Glomerular visceral epithelial cell (primary cell): ENCODE measurements at regions not wholly inside any gene's neighbourhood (a gene's known extent, or its start where the extent isn't known, plus 50 kb on each side); places are given as distances from the start of the nearest gene placed in this dataset.
"Not testable (repeated sequence)": the region's sequence is repeated elsewhere in the genome, so short reads cannot be mapped to it uniquely, and the experiment has no call there.

ENCODE experiments used
- DNase-seq: peaks from one replicate; pipeline ENCODE4 v3.0.0-alpha.2; 2016; ENCODE audit errors: extremely low spot score

DNA sequence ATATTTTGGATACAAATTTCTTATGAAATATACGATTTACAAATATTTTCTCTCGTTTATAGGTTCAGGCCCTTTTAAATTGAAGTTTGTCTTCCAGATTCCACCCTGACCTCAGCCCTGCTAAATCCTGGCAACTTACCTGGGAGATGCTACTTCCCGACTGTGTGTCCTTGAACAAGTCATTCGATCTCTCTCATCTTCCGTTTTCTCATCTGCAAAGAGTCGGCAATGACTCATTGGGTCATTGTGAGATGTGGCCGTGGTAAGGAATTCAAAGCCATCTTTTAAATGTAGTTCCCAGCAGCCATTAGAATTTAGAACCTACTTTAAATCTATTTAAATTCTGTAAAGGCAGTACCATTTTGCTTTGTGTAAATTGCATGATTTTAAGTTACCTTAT lies 72.5 kb downstream of the LHX2 start:
- no peak for DNase-seq

DNA sequence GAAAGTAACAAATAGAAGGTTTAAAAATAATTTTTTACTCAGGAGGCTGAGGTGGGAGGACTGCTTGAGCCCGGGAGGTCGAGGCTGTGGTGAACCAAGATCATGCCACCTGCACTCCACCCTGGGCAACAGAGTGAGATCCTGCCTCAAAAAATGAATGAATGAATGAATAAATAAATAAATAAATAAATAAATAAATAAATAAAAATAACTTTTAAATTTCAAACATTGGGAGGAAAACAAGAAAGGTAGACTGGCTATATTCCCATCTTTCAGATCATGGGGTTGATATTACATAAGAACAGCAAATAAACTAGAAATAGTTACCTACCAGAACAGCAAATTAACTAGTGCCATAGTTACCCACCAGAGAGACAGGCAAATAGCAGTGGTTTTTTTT lies 75.7 kb downstream of the LHX2 start:
- no peak for DNase-seq

DNA sequence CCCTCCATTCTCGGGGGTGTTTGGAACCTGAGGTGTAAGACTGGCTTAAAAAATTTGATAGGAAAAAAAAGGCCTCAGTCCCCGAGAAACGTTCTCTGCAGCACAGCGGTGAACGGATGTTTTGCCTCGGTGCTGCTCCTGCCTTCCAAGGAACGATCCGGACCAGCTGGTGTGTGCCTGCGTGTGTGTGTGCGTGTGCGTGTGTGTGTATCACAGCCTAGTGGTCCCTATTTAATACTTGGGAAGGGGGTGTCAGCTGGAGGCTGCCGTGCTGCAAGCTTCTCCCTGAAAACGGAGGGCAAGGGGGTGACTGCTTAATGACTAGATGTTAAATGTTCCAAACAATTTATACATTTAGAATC lies 76.9 kb downstream of the LHX2 start:
- DNase-seq: no peak

DNA sequence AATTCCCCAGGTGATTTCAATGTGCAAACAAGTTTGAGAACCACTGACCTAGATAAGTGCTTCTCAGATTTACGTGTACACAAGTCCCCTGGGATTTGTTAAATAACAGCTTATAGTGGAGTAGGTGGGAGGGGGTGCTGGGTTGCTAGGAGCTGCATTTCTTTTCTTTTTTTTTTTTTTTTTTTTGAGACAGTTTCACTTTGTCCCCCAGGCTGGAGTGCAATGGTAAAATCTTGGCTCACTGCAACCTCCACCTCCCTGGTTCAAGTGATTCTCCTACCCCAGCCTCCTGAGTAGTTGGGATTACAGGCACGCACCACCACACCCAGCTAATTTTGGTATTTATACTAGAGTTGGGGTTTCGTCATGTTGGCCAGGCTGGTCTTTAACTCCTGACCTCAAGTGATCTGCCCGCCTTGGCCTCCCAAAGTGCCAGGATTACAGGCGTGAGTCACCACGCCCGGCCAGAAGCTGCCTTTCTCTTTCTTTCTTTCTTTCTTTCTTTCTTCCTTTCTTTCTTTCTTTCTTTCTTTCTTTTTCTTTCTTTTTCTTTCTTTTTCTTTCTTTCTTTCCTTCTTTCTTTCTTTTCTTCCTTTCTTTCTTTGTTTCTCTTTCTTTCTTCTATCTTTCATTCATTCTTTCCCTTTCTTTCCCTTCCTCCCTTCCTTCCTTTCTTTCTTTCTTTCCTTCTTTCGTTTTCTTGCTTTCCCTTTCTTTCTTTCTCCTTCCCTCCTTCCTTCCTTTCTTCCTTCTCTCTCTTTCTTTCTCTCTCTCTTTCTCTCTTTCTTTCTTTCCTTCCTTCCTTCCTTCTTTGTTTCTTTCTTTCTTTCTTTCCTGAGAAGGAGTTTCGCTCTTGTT lies 78.3 kb downstream of the LHX2 start:
- DNase-seq: not testable (repeated sequence)

DNA sequence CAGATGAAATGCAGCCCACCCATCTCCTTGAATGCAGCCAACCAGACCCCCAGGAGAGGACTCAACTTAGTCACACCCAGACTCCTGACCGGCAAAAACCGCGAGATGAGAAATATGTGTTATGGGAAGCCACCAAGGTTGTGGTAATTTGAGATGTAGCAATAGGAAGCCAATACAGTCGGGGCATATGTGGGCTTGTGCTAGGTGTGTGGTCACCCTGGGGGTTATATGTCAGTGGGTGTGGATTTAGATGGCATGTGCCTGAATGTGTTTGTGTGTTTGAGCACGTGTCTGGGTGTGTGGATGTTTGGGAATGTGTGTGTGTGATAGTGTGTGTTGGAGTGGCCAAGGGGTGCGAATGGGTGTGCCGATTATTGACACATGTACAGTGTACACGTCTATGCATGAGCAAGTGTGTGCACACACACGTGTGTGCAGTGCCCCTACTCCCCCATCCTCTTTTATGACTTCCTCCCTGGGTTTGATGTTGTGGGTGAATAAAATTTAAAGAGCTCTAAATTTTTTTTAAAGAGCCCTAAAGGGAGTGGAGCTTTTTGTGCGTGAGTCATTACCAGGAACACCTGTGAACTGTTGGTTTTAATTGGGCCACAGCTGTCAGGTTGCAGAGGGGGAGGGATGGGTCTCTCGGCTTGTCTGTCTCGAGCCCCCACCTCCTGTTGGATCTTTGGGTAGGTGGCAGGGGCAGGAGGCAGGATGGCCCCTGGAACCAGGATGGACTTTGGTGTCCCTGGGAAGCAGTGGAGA lies 86.8 kb downstream of the LHX2 start:
- DNase-seq: no peak

DNA sequence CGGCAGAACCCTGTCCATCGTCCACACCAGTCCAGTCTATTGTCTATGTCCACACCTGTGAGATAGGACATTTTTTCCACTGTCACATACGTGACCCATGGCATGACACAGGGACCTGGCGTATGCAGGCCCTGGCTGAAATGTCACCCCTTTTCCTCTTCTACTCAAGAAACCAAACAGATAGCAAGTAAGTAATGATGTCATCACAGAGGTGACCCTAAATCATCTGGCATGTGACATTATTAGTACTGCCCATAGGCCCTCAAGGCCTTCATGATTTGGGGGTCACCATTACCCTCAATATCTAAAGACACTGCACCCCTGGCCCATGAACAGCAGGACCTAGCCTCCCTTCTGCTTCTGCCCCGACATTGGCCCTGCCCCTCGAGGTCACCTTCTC lies 88.3 kb downstream of the LHX2 start:
- DNase-seq: no peak

- no peak for DNase-seq
These were observed 89.8 kb downstream of the LHX2 start for GRCh38 chr9:124101215-124101968.

GRCh38 chr9:124101969-124102345 lies 90.4 kb downstream of the LHX2 start:
- no peak for DNase-seq

DNA sequence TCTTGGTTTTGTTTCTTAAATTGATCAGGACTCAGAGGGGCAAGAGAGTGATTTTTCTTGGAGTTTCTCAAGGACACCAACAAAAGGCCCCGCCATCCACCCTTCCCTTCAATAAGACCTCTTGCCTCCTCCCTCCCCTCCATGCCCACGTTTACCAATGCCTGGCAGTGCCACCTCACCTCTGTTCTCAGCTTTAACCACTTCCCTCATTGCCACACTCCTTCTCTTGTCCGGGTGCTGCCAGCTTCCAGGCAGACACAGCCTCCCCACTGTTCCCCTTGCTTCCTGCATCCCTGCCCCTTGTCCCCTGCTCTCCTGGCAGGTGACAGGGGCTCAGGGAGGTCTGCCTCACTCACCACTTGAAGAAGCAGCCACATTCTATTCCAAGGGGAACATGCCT lies 90.8 kb downstream of the LHX2 start:
- DNase-seq: no peak

DNA sequence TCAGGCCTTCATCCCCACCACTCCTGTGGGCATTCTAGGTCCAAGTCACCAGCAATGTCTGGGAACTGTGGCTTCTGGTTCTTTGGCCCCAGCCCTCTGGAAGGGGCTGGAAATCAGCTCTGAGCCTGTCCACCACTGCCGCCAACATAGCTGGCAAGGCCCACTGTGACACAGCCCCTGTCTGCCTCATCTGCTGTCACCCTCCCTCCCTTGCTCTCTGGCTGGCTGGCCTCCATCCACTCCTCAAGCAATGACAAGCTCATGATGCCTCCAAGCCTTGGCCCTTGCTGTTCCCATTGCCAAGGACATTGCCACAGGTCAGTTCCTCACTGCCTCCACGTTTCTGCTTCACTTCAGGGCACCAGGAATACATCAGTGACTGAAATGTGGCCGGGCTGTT lies 93.7 kb downstream of the LHX2 start:
- no peak for DNase-seq

DNA sequence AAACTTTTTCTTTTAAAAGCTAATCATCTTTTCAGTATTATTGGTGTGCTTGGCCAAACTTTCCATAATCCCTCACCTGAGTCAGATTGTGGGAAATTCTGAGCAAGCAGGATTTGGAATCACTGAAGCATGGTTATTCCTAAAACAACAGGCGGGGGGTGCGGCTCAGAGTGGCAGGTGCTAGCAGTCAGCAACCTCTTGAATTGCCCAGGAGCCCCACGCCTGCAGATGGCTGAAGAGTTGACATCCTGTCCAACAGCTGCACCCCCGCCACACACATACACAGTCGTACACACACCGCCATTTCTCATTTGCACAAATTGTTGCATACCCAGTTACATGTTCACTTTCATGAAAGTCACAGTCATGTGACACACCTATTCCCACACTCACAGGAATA lies 96.6 kb downstream of the LHX2 start:
- DNase-seq: no peak

GRCh38 chr9:124110307-124110915 lies 98.8 kb downstream of the LHX2 start:
- peak; percentile 40 for DNase-seq

- no peak for DNase-seq
These were observed 105.3 kb downstream of the LHX2 start for GRCh38 chr9:124116683-124117363.

- DNase-seq: no peak
These were observed 107.3 kb downstream of the LHX2 start for GRCh38 chr9:124118894-124119293.

DNA sequence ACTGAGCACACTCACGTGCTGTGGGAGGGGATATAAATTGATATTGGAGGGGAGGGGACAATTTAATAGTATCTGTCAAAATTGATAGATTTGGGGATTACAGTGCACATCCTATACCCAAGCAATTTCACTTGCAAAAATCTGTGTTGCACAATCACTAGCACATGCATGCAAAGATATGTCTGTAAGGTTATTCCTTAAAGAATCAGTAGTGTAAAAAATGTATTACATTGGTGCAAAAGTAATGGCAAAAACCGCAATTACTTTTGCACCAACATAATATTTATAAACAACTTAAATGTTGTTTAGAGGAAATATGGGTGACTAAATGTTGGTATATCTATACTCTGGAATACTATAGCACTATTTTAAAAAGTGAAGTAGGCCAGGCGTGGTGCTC lies 108.7 kb downstream of the LHX2 start:
- no peak for DNase-seq

GRCh38 chr9:124121725-124122124 lies 110.2 kb downstream of the LHX2 start:
- DNase-seq: no peak

GRCh38 chr9:124122321-124122720 lies 110.8 kb downstream of the LHX2 start:
- DNase-seq: no peak

DNA sequence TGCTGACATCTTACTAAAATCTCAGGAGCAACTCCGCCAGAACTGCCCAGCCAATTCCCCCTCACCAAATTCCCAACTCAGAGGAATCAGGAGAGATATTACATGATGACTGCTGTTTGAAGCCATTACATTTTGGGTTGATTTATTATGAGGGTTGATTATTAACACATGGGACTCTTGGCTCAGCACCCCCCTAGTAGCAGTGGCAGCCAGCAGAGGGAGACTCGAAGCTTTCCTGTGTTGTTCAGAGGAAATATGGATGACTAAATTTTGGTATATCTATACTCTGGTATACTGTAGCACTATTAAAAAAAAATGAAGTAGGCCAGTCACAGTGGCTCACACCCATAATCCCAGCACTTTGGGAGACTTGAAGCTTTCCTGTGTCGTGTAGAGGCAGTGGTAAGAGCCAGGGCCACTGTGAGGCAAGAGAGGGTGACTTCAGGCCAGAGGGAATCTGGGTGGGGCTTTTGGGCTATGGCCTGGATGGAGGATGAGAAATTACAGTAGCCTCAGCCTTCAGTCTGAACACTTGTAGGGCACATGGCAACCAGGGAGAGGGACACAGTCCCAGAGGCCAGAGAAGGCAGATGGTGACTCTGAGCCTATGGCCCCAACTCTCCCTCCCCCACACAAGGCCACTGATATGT lies 111.4 kb downstream of the LHX2 start:
- peak; percentile 23 for DNase-seq

DNA sequence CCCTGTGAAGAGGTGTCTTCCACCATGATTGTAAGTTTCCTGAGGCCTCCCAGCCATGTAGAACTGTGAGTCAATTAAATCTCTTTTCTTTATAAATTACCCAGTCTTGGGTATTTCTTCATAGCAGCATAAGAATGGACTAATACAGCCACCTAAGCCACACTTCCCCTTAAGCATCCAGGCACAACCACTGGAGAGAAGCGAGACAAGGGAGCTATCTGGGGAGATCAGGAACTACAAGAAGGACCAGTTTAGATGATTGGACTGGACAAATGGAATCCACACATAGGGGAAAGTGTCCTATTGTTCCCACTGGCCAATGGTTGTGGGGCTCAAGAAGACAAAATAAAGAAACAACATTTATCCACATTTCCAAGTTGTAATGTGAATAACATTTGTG lies 112.1 kb downstream of the LHX2 start:
- DNase-seq: not testable (repeated sequence)

GRCh38 chr9:124124729-124125650 lies 113.4 kb downstream of the LHX2 start:
- no peak for DNase-seq
